Astrocyte (in vitro differentiated cells and primary cell): ENCODE measurements at regions not wholly inside any gene's neighbourhood (a gene's known extent, or its start where the extent isn't known, plus 50 kb on each side); places are given as distances from the start of the nearest gene placed in this dataset.

Experiments used
- DNase-seq: peaks from one replicate; pipeline ENCODE4 v3.0.0-alpha.2; 2010; ENCODE audit warnings: low read depth
- FAIRE-seq: peaks from 2 replicates; lab custom pipeline; 2011; peaks lifted over from hg19 to GRCh38; lab: Jason Lieb, UNC
- H2AFZ ChIP-seq: 2 replicates; pipeline ENCODE4 v1.6.0; 2012; ENCODE audit warnings: low read depth, low read length, inconsistent platforms
- H3K27ac ChIP-seq: 2 replicates; pipeline ENCODE4 v1.5.1; 2011; ENCODE audit warnings: low read depth, low read length, inconsistent platforms
- H3K27me3 ChIP-seq: 2 replicates; pipeline ENCODE4 v1.6.0; 2011; ENCODE audit warnings: low read length, inconsistent platforms; ENCODE audit not compliant: insufficient read depth
- H3K36me3 ChIP-seq: 2 replicates; pipeline ENCODE4 v1.5.1; 2011; ENCODE audit warnings: low read length, inconsistent platforms; ENCODE audit not compliant: insufficient read depth
- H3K4me1 ChIP-seq: 2 replicates; pipeline ENCODE4 v1.5.1; 2011; ENCODE audit warnings: low read length, inconsistent platforms; ENCODE audit not compliant: insufficient read depth
- H3K4me2 ChIP-seq: 2 replicates; pipeline ENCODE4 v1.6.0; 2012; ENCODE audit warnings: low read length, inconsistent platforms
- H3K4me3 ChIP-seq: 2 replicates; pipeline ENCODE4 v1.5.1; 2011; ENCODE audit warnings: low read depth, mild to moderate bottlenecking, low read length, inconsistent platforms; ENCODE audit not compliant: insufficient read depth
- H3K79me2 ChIP-seq: 2 replicates; pipeline ENCODE4 v1.6.0; 2012; ENCODE audit warnings: mild to moderate bottlenecking, low read length, inconsistent platforms; ENCODE audit not compliant: insufficient read depth
- H3K9ac ChIP-seq: 2 replicates; pipeline ENCODE4 v1.6.0; 2012; ENCODE audit warnings: mild to moderate bottlenecking, low read length, inconsistent platforms
- H3K9me3 ChIP-seq: 2 replicates; pipeline ENCODE4 v1.5.1; 2012; ENCODE audit warnings: low read depth, mild to moderate bottlenecking, low read length, inconsistent platforms; ENCODE audit not compliant: insufficient read depth
- H4K20me1 ChIP-seq: 2 replicates; pipeline ENCODE4 v1.6.0; 2012; ENCODE audit warnings: low read length, inconsistent platforms; ENCODE audit not compliant: insufficient read depth
- H3K27ac Mint-ChIP-seq: one replicate; pipeline ENCODE4 v1.8.0; 2021; ENCODE audit warnings: mild to moderate bottlenecking, mixed read lengths; ENCODE audit not compliant: unreplicated experiment
- H3K27me3 Mint-ChIP-seq: one replicate; pipeline ENCODE4 v1.8.0; 2021; ENCODE audit warnings: low read depth, mixed read lengths; ENCODE audit not compliant: unreplicated experiment
- H3K36me3 Mint-ChIP-seq: one replicate; pipeline ENCODE4 v1.8.0; 2021; ENCODE audit warnings: low read depth, mixed read lengths; ENCODE audit not compliant: unreplicated experiment
- H3K4me1 Mint-ChIP-seq: one replicate; pipeline ENCODE4 v1.8.0; 2021; ENCODE audit warnings: low read depth, mixed read lengths; ENCODE audit not compliant: unreplicated experiment
- H3K4me3 Mint-ChIP-seq: one replicate; pipeline ENCODE4 v1.8.0; 2021; ENCODE audit warnings: mild to moderate bottlenecking, moderate library complexity, mixed read lengths; ENCODE audit not compliant: unreplicated experiment
- H3K9me3 Mint-ChIP-seq: one replicate; pipeline ENCODE4 v1.8.0; 2021; ENCODE audit warnings: mild to moderate bottlenecking, mixed read lengths; ENCODE audit not compliant: unreplicated experiment
- CTCF ChIP-seq: IDR thresholded peaks from 2 replicates; pipeline ENCODE4 v1.5.1; 2011; ENCODE audit warnings: low read depth, mild to moderate bottlenecking, inconsistent platforms, low read length, moderate library complexity; ENCODE audit not compliant: insufficient read depth
- EZH2 ChIP-seq: IDR thresholded peaks from 2 replicates; pipeline ENCODE4 v1.6.1; 2012; ENCODE audit warnings: mild to moderate bottlenecking, low read length, inconsistent platforms; ENCODE audit not compliant: insufficient read depth

GRCh38 chr5:31075981-31076380, 117.5 kb upstream of the CDH6 start:
- H3K36me3 Mint-ChIP-seq = no peaks in the 10 kb centered on the region
- H3K4me3 Mint-ChIP-seq = no peak overlapping the region
- Histone ChIP-seq H3K4me1 (no peaks in the 10 kb centered on the region), H3K36me3 (no peaks in the 10 kb centered on the region), H3K4me2 (no peak overlapping the region), H4K20me1 (no peaks in the 10 kb centered on the region), H3K9ac (no peak overlapping the region), H3K4me3 (no peak overlapping the region), H2AFZ (no peak overlapping the region), H3K79me2 (no peaks in the 10 kb centered on the region), H3K27ac (no peak overlapping the region), H3K9me3 (no peaks in the 10 kb centered on the region), H3K27me3 (no peaks in the 10 kb centered on the region)
- no peak for TF ChIP-seq CTCF
- no peak for TF ChIP-seq EZH2
- DNase-seq = no peak
- no peak for FAIRE-seq
- peaks cover 11% of the 10 kb centered on the region for H3K9me3 Mint-ChIP-seq
- no peak overlapping the region for H3K27ac Mint-ChIP-seq
- no peaks in the 10 kb centered on the region for H3K4me1 Mint-ChIP-seq
- H3K27me3 Mint-ChIP-seq = no peaks in the 10 kb centered on the region

GRCh38 chr5:31068287-31068686, 125.2 kb upstream of the CDH6 start:
- H3K9ac ChIP-seq = no peak overlapping the region
- no peaks in the 10 kb centered on the region for H3K27me3 Mint-ChIP-seq
- H4K20me1 ChIP-seq = no peaks in the 10 kb centered on the region
- H3K36me3 ChIP-seq = no peaks in the 10 kb centered on the region
- no peaks in the 10 kb centered on the region for H3K27me3 ChIP-seq
- H3K4me1 ChIP-seq = no peaks in the 10 kb centered on the region
- no peak overlapping the region for H3K4me2 ChIP-seq
- no peaks in the 10 kb centered on the region for H3K36me3 Mint-ChIP-seq
- no peaks in the 10 kb centered on the region for H3K9me3 Mint-ChIP-seq
- no peak overlapping the region for H3K4me3 ChIP-seq
- no peak overlapping the region for H2AFZ ChIP-seq
- FAIRE-seq = no peak
- no peak for DNase-seq
- H3K9me3 ChIP-seq = no peaks in the 10 kb centered on the region
- H3K27ac Mint-ChIP-seq = no peak overlapping the region
- peaks cover 11% of the 10 kb centered on the region for H3K4me1 Mint-ChIP-seq
- no peaks in the 10 kb centered on the region for H3K79me2 ChIP-seq
- TF ChIP-seq EZH2 = no peak
- no peak for TF ChIP-seq CTCF
- H3K4me3 Mint-ChIP-seq = no peak overlapping the region
- H3K27ac ChIP-seq = no peak overlapping the region

DNA sequence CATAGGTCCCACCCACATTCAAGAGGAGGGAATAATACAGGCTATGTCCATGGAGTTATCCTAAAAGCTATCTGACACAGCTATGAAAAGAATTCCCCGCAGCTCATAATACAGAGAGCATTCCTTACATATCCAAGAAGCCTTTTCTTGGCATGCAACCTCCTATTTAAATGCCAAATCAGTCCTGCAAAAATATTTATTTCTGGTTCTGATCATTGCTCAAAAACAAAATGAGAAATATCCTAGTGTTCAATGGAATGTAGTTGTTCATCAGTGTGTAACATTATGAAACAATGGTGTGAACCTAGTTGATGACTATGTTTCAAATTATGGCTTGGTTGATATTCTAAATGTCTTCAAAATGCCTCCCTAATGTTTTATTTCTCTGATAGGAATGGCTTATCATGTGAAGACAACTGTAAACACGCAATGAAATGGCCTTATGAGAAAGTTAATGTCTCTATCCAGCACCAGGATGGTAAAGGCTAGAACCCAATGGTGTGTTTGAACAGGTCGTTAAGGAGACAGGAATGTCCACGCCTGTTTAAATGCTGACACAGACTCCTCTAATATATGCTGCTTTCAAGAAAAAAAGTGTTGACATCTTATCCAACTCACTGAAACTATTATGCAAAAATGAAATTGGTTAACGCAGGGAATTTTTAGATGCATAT, 126.7 kb upstream of the CDH6 start:
- H3K9ac ChIP-seq = no peak overlapping the region
- no peaks in the 10 kb centered on the region for H3K9me3 ChIP-seq
- H3K36me3 ChIP-seq = no peaks in the 10 kb centered on the region
- H4K20me1 ChIP-seq = no peaks in the 10 kb centered on the region
- H2AFZ ChIP-seq = no peak overlapping the region
- Mint-ChIP-seq H3K4me3 (no peak overlapping the region), H3K27ac (peak overlapping the region; percentile 21), H3K36me3 (no peaks in the 10 kb centered on the region), H3K4me1 (peaks cover 11% of the 10 kb centered on the region), H3K9me3 (no peaks in the 10 kb centered on the region), H3K27me3 (no peaks in the 10 kb centered on the region)
- H3K4me3 ChIP-seq = no peak overlapping the region
- no peaks in the 10 kb centered on the region for H3K27me3 ChIP-seq
- no peaks in the 10 kb centered on the region for H3K79me2 ChIP-seq
- H3K27ac ChIP-seq = no peak overlapping the region
- H3K4me1 ChIP-seq = no peaks in the 10 kb centered on the region
- no peak overlapping the region for H3K4me2 ChIP-seq
- DNase-seq (peak; percentile 80), FAIRE-seq (no peak)
- TF ChIP-seq EZH2 (no peak), CTCF (no peak)
